Smooth muscle cell (in vitro differentiated cells): ENCODE measurements at regions not wholly inside any gene's neighbourhood (a gene's known extent, or its start where the extent isn't known, plus 50 kb on each side); places are given as distances from the start of the nearest gene placed in this dataset.

Experiments used
- DNase-seq: peaks from one replicate; lab custom pipeline; 2025; ENCODE audit not compliant: unreplicated experiment; lab: John Stamatoyannopoulos, UW
- H2AFZ ChIP-seq: fragments of 200-600 bp; sonication (generic); 2 replicates; pipeline ENCODE4 v1.6.0; 2016; ENCODE audit warnings: antibody characterized with exemption, low read depth, mild to moderate bottlenecking
- H3F3A ChIP-seq: fragments of 200-600 bp; sonication (generic); 2 replicates; pipeline ENCODE4 v1.6.0; 2017; ENCODE audit warnings: antibody characterized with exemption, low read depth
- H3K27ac ChIP-seq: fragments of 200-600 bp; sonication (generic); 2 replicates; pipeline ENCODE4 v1.5.1; 2016; ENCODE audit warnings: low read depth, mild to moderate bottlenecking
- H3K27me3 ChIP-seq: fragments of 200-600 bp; sonication (generic); 2 replicates; pipeline ENCODE4 v1.6.1; 2016; ENCODE audit warnings: low read depth, mild to moderate bottlenecking
- H3K36me3 ChIP-seq: fragments of 200-600 bp; sonication (generic); 2 replicates; pipeline ENCODE4 v1.5.1; 2016; ENCODE audit warnings: low read depth
- H3K4me1 ChIP-seq: fragments of 200-600 bp; sonication (generic); 2 replicates; pipeline ENCODE4 v1.5.1; 2016; ENCODE audit warnings: low read depth
- H3K4me2 ChIP-seq: fragments of 200-600 bp; sonication (generic); 2 replicates; pipeline ENCODE4 v1.6.0; 2016; ENCODE audit warnings: mild to moderate bottlenecking
- H3K4me3 ChIP-seq: fragments of 200-600 bp; sonication (generic); 2 replicates; pipeline ENCODE4 v1.5.1; 2016; ENCODE audit warnings: mild to moderate bottlenecking
- H3K79me2 ChIP-seq: fragments of 200-600 bp; sonication (generic); 2 replicates; pipeline ENCODE4 v1.6.0; 2016; ENCODE audit warnings: low read depth, mild to moderate bottlenecking
- H3K9ac ChIP-seq: fragments of 200-600 bp; sonication (generic); 2 replicates; pipeline ENCODE4 v1.6.0; 2016; ENCODE audit warnings: low read depth
- H3K9me3 ChIP-seq: fragments of 200-600 bp; sonication (generic); replicated peaks from 2 replicates; pipeline ENCODE4 v1.5.1; 2016; ENCODE audit warnings: low read depth
- H4K20me1 ChIP-seq: fragments of 200-600 bp; sonication (generic); 2 replicates; pipeline ENCODE4 v1.6.0; 2016; ENCODE audit warnings: low read depth
- CTCF ChIP-seq: fragments of 200-600 bp; sonication (generic); IDR thresholded peaks from 2 replicates; pipeline ENCODE4 v1.5.1; 2017; ENCODE audit warnings: borderline replicate concordance, mild to moderate bottlenecking, antibody characterized with exemption; ENCODE audit not compliant: insufficient read depth, poor library complexity, severe bottlenecking
- WGBS: methylation state at CpG from one replicate; pipeline ENCODE4 v1.1.7; 2016; ENCODE audit warnings: low lambda C conversion rate; 5-methylcytosine and 5-hydroxymethylcytosine counted together

GRCh38 chr3:148540266-148540665, 157.4 kb upstream of the AGTR1 start:
- H2AFZ ChIP-seq = no peak overlapping the region
- H3K27ac ChIP-seq = no peak overlapping the region
- no peaks in the 10 kb centered on the region for H3K36me3 ChIP-seq
- no peaks in the 10 kb centered on the region for H3K27me3 ChIP-seq
- H3K4me1 ChIP-seq = no peaks in the 10 kb centered on the region
- 85% methylated on average over 1 of the region's 1 CpG for WGBS
- H3F3A ChIP-seq = no peaks in the 10 kb centered on the region
- no peaks in the 10 kb centered on the region for H3K9me3 ChIP-seq
- TF ChIP-seq CTCF = no peak
- no peaks in the 10 kb centered on the region for H3K79me2 ChIP-seq
- H3K4me3 ChIP-seq = no peak overlapping the region
- no peak overlapping the region for H3K4me2 ChIP-seq
- no peak for DNase-seq
- no peaks in the 10 kb centered on the region for H4K20me1 ChIP-seq
- H3K9ac ChIP-seq = no peak overlapping the region

GRCh38 chr3:148540851-148541250, 156.9 kb upstream of the AGTR1 start:
- 99% methylated on average over 3 of the region's 3 CpGs for WGBS
- Histone ChIP-seq H3K27me3 (no peaks in the 10 kb centered on the region), H3K36me3 (no peaks in the 10 kb centered on the region), H3K9me3 (no peaks in the 10 kb centered on the region), H3K79me2 (no peaks in the 10 kb centered on the region), H3K4me3 (no peak overlapping the region), H3F3A (no peaks in the 10 kb centered on the region), H3K9ac (no peak overlapping the region), H3K27ac (no peak overlapping the region), H2AFZ (no peak overlapping the region), H3K4me2 (no peak overlapping the region), H4K20me1 (no peaks in the 10 kb centered on the region), H3K4me1 (no peaks in the 10 kb centered on the region)
- TF ChIP-seq CTCF = no peak
- DNase-seq = no peak

- Histone ChIP-seq H3K4me3 (no peak overlapping the region), H3K79me2 (no peaks in the 10 kb centered on the region), H4K20me1 (no peaks in the 10 kb centered on the region), H3K9ac (no peak overlapping the region), H3K4me2 (no peak overlapping the region), H3K4me1 (no peaks in the 10 kb centered on the region), H3K27me3 (no peaks in the 10 kb centered on the region), H3K9me3 (no peaks in the 10 kb centered on the region), H3K36me3 (no peaks in the 10 kb centered on the region), H3K27ac (no peak overlapping the region), H2AFZ (no peak overlapping the region), H3F3A (no peaks in the 10 kb centered on the region)
- no peak for TF ChIP-seq CTCF
- 76% methylated on average over 1 of the region's 1 CpG for WGBS
- DNase-seq = no peak
Observed at GRCh38 chr3:148546959-148547358, 150.7 kb upstream of the AGTR1 start.

- no peaks in the 10 kb centered on the region for H4K20me1 ChIP-seq
- H3K4me2 ChIP-seq = no peak overlapping the region
- WGBS = 93% methylated on average over 3 of the region's 3 CpGs
- H3K27ac ChIP-seq = no peak overlapping the region
- no peaks in the 10 kb centered on the region for H3K9me3 ChIP-seq
- no peak for DNase-seq
- no peak overlapping the region for H3K9ac ChIP-seq
- no peak for TF ChIP-seq CTCF
- no peaks in the 10 kb centered on the region for H3F3A ChIP-seq
- H3K79me2 ChIP-seq = no peaks in the 10 kb centered on the region
- H3K4me1 ChIP-seq = no peaks in the 10 kb centered on the region
- H3K4me3 ChIP-seq = no peak overlapping the region
- H2AFZ ChIP-seq = no peak overlapping the region
- no peaks in the 10 kb centered on the region for H3K27me3 ChIP-seq
- no peaks in the 10 kb centered on the region for H3K36me3 ChIP-seq
Observed at GRCh38 chr3:148551767-148552260, 145.9 kb upstream of the AGTR1 start.
